CD4-positive, alpha-beta T cell (primary cell): ENCODE measurements at regions not wholly inside any gene's neighbourhood (a gene's known extent, or its start where the extent isn't known, plus 50 kb on each side); places are given as distances from the start of the nearest gene placed in this dataset.

Experiments
- ATAC-seq: fragments of 200-7000 bp; cut with Tn5 transposase; one replicate; pipeline ENCODE4 v1.10.0; 2022; ENCODE audit warnings: mild to moderate bottlenecking; ENCODE audit not compliant: poor library complexity
- CTCF ChIA-PET: fragments of 350-600 bp; sonication (Branson Sonifier 250); formaldehyde crosslinking; loops from one replicate; lab custom pipeline; 2021; ENCODE audit warnings: antibody characterized with exemption, inconsistent platforms; lab: Charles Lee
- POLR2A ChIA-PET: fragments of 350-600 bp; sonication (Branson Sonifier 250); formaldehyde crosslinking; loops from one replicate; lab custom pipeline; 2021; ENCODE audit warnings: antibody characterized with exemption, inconsistent platforms; lab: Charles Lee
- DNase-seq, 14 experiments: peaks; one replicate each; pipeline ENCODE4 v3.0.0-alpha.2; 2013 to 2020; ENCODE audit warnings: mixed read lengths in 2 of 14
- H3K27ac ChIP-seq, 2 donors: one replicate each; pipeline versions ENCODE4 v1.5.1 to v1.7.0; 2013; ENCODE audit warnings: low read length in 2 of 2, low read depth in 1 of 2, mild to moderate bottlenecking in 1 of 2
- H3K27me3 ChIP-seq, 2 experiments: 1 replicate in 1 of 2; 2 replicates in 1 of 2; pipeline versions ENCODE4 v1.6.1 to v1.7.0; 2013; ENCODE audit warnings: low read length in 2 of 2, control low read depth in 1 of 2, mild to moderate bottlenecking in 1 of 2, moderate library complexity in 1 of 2; ENCODE audit not compliant: insufficient read depth in 2 of 2, control insufficient read depth in 1 of 2
- H3K36me3 ChIP-seq: one replicate; pipeline ENCODE4 v1.6.1; 2013; ENCODE audit warnings: low read length, control low read depth; ENCODE audit not compliant: insufficient read depth
- H3K4me1 ChIP-seq: one replicate; pipeline ENCODE4 v1.6.1; 2013; ENCODE audit warnings: low read length, control low read depth; ENCODE audit not compliant: insufficient read depth
- H3K4me3 ChIP-seq: one replicate; pipeline ENCODE4 v1.5.1; 2013; ENCODE audit warnings: mild to moderate bottlenecking, low read length, moderate library complexity
- H3K9me3 ChIP-seq, 2 experiments: 1 replicate in 1 of 2; 2 replicates in 1 of 2; pipeline versions ENCODE4 v1.6.1 to v1.7.0; 2013; ENCODE audit warnings: low read length in 2 of 2, mild to moderate bottlenecking in 2 of 2, control low read depth in 1 of 2, moderate library complexity in 1 of 2; ENCODE audit not compliant: control insufficient read depth in 1 of 2, insufficient read depth in 1 of 2
- H3K27ac Mint-ChIP-seq: one replicate; pipeline ENCODE4 v1.8.0; 2020; ENCODE audit warnings: mixed read lengths
- H3K27me3 Mint-ChIP-seq: one replicate; pipeline ENCODE4 v1.8.0; 2021; ENCODE audit warnings: mixed read lengths
- H3K36me3 Mint-ChIP-seq: one replicate; pipeline ENCODE4 v1.8.0; 2021; ENCODE audit warnings: low read depth, mixed read lengths
- H3K4me1 Mint-ChIP-seq: one replicate; pipeline ENCODE4 v1.8.0; 2021; ENCODE audit warnings: low read depth, mixed read lengths
- H3K4me3 Mint-ChIP-seq: one replicate; pipeline ENCODE4 v1.8.0; 2020; ENCODE audit warnings: mild to moderate bottlenecking, mixed read lengths
- H3K9me3 Mint-ChIP-seq: one replicate; pipeline ENCODE4 v1.8.0; 2020; ENCODE audit warnings: mixed read lengths
- intact Hi-C, 2 experiments: fragments of 100-400 bp; cut with DNase I in 1 of 2; cut with micrococcal nuclease in 1 of 2; formaldehyde crosslinking; loops; one replicate each; pipeline versions ENCODE4 v1.15.1 to v1.9.0; 2023 to 2025; cut with DNase I, micrococcal nuclease
- TF ChIP-seq, protein P1 (sequence below): fragments of 200-600 bp; IDR thresholded peaks from one replicate; pipeline ENCODE4 v1.8.0; 2022; ENCODE audit warnings: antibody characterized with exemption, mild to moderate bottlenecking

- Histone ChIP-seq H3K27ac (no peak overlapping the region), H3K4me3 (no peak overlapping the region), H3K36me3 (no peaks in the 10 kb centered on the region), H3K9me3 (no peaks in the 10 kb centered on the region), H3K4me1 (peaks cover 18% of the 10 kb centered on the region), H3K27me3 (no peaks in the 10 kb centered on the region)
- DNase-seq (no peak), ATAC-seq (no peak)
- H3K36me3 Mint-ChIP-seq, result no peaks in the 10 kb centered on the region
- peaks cover 49% of the 10 kb centered on the region for H3K4me1 Mint-ChIP-seq
- TF ChIP-seq, protein P1, sequence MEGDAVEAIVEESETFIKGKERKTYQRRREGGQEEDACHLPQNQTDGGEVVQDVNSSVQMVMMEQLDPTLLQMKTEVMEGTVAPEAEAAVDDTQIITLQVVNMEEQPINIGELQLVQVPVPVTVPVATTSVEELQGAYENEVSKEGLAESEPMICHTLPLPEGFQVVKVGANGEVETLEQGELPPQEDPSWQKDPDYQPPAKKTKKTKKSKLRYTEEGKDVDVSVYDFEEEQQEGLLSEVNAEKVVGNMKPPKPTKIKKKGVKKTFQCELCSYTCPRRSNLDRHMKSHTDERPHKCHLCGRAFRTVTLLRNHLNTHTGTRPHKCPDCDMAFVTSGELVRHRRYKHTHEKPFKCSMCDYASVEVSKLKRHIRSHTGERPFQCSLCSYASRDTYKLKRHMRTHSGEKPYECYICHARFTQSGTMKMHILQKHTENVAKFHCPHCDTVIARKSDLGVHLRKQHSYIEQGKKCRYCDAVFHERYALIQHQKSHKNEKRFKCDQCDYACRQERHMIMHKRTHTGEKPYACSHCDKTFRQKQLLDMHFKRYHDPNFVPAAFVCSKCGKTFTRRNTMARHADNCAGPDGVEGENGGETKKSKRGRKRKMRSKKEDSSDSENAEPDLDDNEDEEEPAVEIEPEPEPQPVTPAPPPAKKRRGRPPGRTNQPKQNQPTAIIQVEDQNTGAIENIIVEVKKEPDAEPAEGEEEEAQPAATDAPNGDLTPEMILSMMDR, result no peak
- ChIA-PET POLR2A (interaction anchor here (0.8 to 1.9 kb wide), 6 partner anchors 50 to 94 kb away, joined by 3 to 14 read pairs (median 3); partner anchors contain the start of gene KLF9), CTCF (interaction anchor here (1.1 kb wide), 1 partner anchor 50 kb away, joined by 3 read pairs; no protein-coding TSS in a partner anchor)
- no peak overlapping the region for H3K4me3 Mint-ChIP-seq
- intact Hi-C loops, result no loop called here
- no peak overlapping the region for H3K27ac Mint-ChIP-seq
- no peaks in the 10 kb centered on the region for H3K27me3 Mint-ChIP-seq
- no peaks in the 10 kb centered on the region for H3K9me3 Mint-ChIP-seq
These were observed 55.9 kb upstream of the KLF9 start for GRCh38 chr9:70470050-70471015.

- POLR2A ChIA-PET, result interaction anchor here (1.0 to 1.3 kb wide), 2 partner anchors 48 to 54 kb away, joined by 3 to 5 read pairs; partner anchors contain the start of gene KLF9
- no peaks in the 10 kb centered on the region for H3K36me3 Mint-ChIP-seq
- intact Hi-C loops, result no loop called here
These were observed 53.8 kb upstream of the KLF9 start for GRCh38 chr9:70468291-70468690.

DNA sequence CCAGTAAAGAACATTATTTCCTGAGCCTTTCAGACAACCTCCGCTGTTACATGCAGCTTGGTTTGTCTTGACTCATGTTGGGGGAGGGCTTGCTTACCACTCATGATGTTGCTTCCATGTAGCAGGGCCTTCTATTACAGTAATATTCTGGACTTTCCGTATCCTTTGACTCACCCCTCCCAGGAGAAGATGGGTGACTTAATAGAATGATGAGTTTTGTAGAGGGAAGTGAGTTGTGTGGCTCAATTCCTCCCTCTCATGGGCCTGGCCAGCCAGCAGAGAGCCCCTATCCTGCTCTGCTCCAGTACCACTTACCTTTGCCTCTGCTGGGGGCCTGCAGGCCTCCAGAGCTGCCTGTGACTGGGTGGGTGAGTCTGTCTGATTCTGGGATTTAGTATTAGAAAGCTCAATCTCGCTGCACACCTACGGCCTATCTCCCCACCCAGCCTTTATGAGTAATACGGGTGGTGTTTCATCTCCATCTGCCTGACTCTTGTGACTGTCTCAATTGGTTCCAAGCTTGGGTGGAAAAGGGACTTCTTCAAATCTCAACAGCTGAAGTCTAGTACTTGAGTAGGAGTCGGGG is 52.6 kb upstream of the KLF9 start:
- Mint-ChIP-seq H3K27ac (no peak overlapping the region), H3K4me1 (peaks cover 43% of the 10 kb centered on the region)

More at GRCh38 chr9:70468291-70468690, 53.8 kb upstream of the KLF9 start:
- H3K27me3 ChIP-seq, result no peaks in the 10 kb centered on the region
- CTCF ChIA-PET, result no interaction called here
- peaks cover 18% of the 10 kb centered on the region for H3K4me1 ChIP-seq
- Mint-ChIP-seq H3K4me1 (peaks cover 49% of the 10 kb centered on the region), H3K27me3 (no peaks in the 10 kb centered on the region), H3K4me3 (no peak overlapping the region), H3K27ac (no peak overlapping the region), H3K9me3 (no peaks in the 10 kb centered on the region)
- DNase-seq (no peak), ATAC-seq (no peak)
- H3K9me3 ChIP-seq, result no peaks in the 10 kb centered on the region
- H3K4me3 ChIP-seq, result no peak overlapping the region
- H3K27ac ChIP-seq, result no peak overlapping the region
- TF ChIP-seq, protein P1, result no peak
- H3K36me3 ChIP-seq, result no peaks in the 10 kb centered on the region

More for the DNA sequence above, 52.6 kb upstream of the KLF9 start:
- Mint-ChIP-seq H3K9me3 (no peaks in the 10 kb centered on the region), H3K27me3 (no peaks in the 10 kb centered on the region), H3K4me3 (no peak overlapping the region), H3K36me3 (no peaks in the 10 kb centered on the region)
- H3K9me3 ChIP-seq, result no peaks in the 10 kb centered on the region
- TF ChIP-seq, protein P1, result no peak
- intact Hi-C loops, result no loop called here
- H3K4me3 ChIP-seq, result no peak overlapping the region
- ChIA-PET POLR2A (interaction anchor here (1.1 kb wide), 1 partner anchor 46 kb away, joined by 3 read pairs; no protein-coding TSS in a partner anchor), CTCF (no interaction called here)
- H3K36me3 ChIP-seq, result no peaks in the 10 kb centered on the region
- DNase-seq, result peak in 3 of 14 experiments; percentile 14 to 58 (median 32)
- H3K4me1 ChIP-seq, result peaks cover 18% of the 10 kb centered on the region
- no peak overlapping the region for H3K27ac ChIP-seq
- no peak for ATAC-seq
- no peaks in the 10 kb centered on the region for H3K27me3 ChIP-seq
